T47D (cell line): ENCODE measurements at regions not wholly inside any gene's neighbourhood (a gene's known extent, or its start where the extent isn't known, plus 50 kb on each side); places are given as distances from the start of the nearest gene placed in this dataset.

Source experiments
- DNase-seq, 2 experiments: peaks; one replicate each; pipeline versions ENCODE4 v3.0.0 to v3.0.0-alpha.2; 2011 to 2012; ENCODE audit warnings: low read depth in 1 of 2, low spot score in 1 of 2
- JUND ChIP-seq: IDR thresholded peaks from 2 replicates; pipeline ENCODE4 v1.6.1; 2012; ENCODE audit warnings: low read depth
- in situ Hi-C: cut with HindIII; loops from 2 replicates; pipeline ENCODE4 v1.10.0; 2016; ENCODE audit warnings: low sequenced_read_pairs, low pct_unique_long_range_greater_than_20kb

GRCh38 chr1:195150768-195151167, 1457.5 kb downstream of the KCNT2 start:
- in situ Hi-C loops, result no loop called here
- no peak for TF ChIP-seq JUND
- no peak for DNase-seq

- no peak for DNase-seq
- in situ Hi-C loops, result no loop called here
- no peak for TF ChIP-seq JUND
Measured at GRCh38 chr1:195141294-195141693, 1466.9 kb downstream of the KCNT2 start.

- DNase-seq, result no peak
- no peak for TF ChIP-seq JUND
- in situ Hi-C loops, result no loop called here
Measured at GRCh38 chr1:195130598-195130997, 1477.6 kb downstream of the KCNT2 start.

- in situ Hi-C loops, result no loop called here
- TF ChIP-seq JUND, result no peak
- DNase-seq, result no peak
Measured at GRCh38 chr1:195122497-195122896, 1485.7 kb downstream of the KCNT2 start.

GRCh38 chr1:195113471-195113870, 1494.8 kb downstream of the KCNT2 start:
- in situ Hi-C loops, result no loop called here
- TF ChIP-seq JUND, result no peak
- no peak for DNase-seq

- TF ChIP-seq JUND, result no peak
- in situ Hi-C loops, result no loop called here
- no peak for DNase-seq
Measured at GRCh38 chr1:195105773-195106172, 1502.5 kb downstream of the KCNT2 start.

GRCh38 chr1:195105281-195105680, 1503.0 kb downstream of the KCNT2 start:
- TF ChIP-seq JUND, result no peak
- in situ Hi-C loops, result no loop called here
- no peak for DNase-seq

- TF ChIP-seq JUND, result no peak
- in situ Hi-C loops, result no loop called here
- DNase-seq, result peak in 1 of 2 experiments; percentile 47
Measured at GRCh38 chr1:195097316-195097715, 1510.9 kb downstream of the KCNT2 start.

- TF ChIP-seq JUND, result no peak
Measured at GRCh38 chr1:195096051-195096521, 1512.2 kb downstream of the KCNT2 start.

GRCh38 chr1:195085196-195085595, 1523.0 kb downstream of the KCNT2 start:
- no peak for DNase-seq
- no peak for TF ChIP-seq JUND
- in situ Hi-C loops, result no loop called here

More at GRCh38 chr1:195096051-195096521, 1512.2 kb downstream of the KCNT2 start:
- in situ Hi-C loops, result no loop called here
- no peak for DNase-seq

- DNase-seq, result no peak
- in situ Hi-C loops, result no loop called here
- no peak for TF ChIP-seq JUND
Measured at GRCh38 chr1:195082183-195082582, 1526.1 kb downstream of the KCNT2 start.

GRCh38 chr1:195076682-195077081, 1531.6 kb downstream of the KCNT2 start:
- no peak for TF ChIP-seq JUND
- in situ Hi-C loops, result no loop called here
- no peak for DNase-seq

GRCh38 chr1:195075973-195076372, 1532.3 kb downstream of the KCNT2 start:
- in situ Hi-C loops, result no loop called here
- TF ChIP-seq JUND, result no peak

GRCh38 chr1:195071461-195071860, 1536.8 kb downstream of the KCNT2 start:
- in situ Hi-C loops, result no loop called here
- peak in 1 of 2 experiments; percentile 29 for DNase-seq
- TF ChIP-seq JUND, result no peak

More at GRCh38 chr1:195075973-195076372, 1532.3 kb downstream of the KCNT2 start:
- no peak for DNase-seq
